ENCODE measurements at regions not wholly inside any gene's neighbourhood (a gene's known extent, or its start where the extent isn't known, plus 50 kb on each side); places are given as distances from the start of the nearest gene placed in this dataset.
A peak's percentile ranks its signal among the peaks of the same experiment; 100 is the strongest.

DNA sequence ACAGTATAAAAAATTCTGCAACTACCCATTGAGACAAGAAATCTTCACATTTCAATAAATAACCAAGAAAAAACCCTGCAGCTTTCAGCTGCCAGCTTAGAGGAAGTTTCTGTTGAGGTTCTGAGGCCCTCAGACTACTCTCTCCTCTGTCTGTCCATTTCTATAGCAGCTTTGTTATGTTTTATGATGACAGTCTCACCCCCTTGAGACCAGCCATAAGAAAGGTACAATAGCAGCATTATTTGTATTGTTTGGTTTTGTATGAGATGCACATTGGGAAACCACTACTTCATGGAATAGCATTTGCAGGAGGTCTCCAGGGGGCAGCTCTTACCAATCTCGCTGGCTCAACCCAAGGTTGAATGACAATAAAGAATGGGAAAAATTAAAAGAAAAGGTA is 334.6 kb upstream of the VRK2 start:
- no peak for TF ChIP-seq POLR2A (IDR thresholded peaks at IDR 0.05)
- TF ChIP-seq, protein P1, sequence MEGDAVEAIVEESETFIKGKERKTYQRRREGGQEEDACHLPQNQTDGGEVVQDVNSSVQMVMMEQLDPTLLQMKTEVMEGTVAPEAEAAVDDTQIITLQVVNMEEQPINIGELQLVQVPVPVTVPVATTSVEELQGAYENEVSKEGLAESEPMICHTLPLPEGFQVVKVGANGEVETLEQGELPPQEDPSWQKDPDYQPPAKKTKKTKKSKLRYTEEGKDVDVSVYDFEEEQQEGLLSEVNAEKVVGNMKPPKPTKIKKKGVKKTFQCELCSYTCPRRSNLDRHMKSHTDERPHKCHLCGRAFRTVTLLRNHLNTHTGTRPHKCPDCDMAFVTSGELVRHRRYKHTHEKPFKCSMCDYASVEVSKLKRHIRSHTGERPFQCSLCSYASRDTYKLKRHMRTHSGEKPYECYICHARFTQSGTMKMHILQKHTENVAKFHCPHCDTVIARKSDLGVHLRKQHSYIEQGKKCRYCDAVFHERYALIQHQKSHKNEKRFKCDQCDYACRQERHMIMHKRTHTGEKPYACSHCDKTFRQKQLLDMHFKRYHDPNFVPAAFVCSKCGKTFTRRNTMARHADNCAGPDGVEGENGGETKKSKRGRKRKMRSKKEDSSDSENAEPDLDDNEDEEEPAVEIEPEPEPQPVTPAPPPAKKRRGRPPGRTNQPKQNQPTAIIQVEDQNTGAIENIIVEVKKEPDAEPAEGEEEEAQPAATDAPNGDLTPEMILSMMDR (IDR thresholded peaks at IDR 0.05) = no peak
- Histone ChIP-seq H3K36me3 (no peaks in the 10 kb centered on the region), H3K4me1 (no peaks in the 10 kb centered on the region), H3K4me3 (no peak overlapping the region), H3K27ac (no peak overlapping the region), H3K27me3 (no peaks in the 10 kb centered on the region), H3K9me3 (no peaks in the 10 kb centered on the region)
- DNase-seq = no peak

DNA sequence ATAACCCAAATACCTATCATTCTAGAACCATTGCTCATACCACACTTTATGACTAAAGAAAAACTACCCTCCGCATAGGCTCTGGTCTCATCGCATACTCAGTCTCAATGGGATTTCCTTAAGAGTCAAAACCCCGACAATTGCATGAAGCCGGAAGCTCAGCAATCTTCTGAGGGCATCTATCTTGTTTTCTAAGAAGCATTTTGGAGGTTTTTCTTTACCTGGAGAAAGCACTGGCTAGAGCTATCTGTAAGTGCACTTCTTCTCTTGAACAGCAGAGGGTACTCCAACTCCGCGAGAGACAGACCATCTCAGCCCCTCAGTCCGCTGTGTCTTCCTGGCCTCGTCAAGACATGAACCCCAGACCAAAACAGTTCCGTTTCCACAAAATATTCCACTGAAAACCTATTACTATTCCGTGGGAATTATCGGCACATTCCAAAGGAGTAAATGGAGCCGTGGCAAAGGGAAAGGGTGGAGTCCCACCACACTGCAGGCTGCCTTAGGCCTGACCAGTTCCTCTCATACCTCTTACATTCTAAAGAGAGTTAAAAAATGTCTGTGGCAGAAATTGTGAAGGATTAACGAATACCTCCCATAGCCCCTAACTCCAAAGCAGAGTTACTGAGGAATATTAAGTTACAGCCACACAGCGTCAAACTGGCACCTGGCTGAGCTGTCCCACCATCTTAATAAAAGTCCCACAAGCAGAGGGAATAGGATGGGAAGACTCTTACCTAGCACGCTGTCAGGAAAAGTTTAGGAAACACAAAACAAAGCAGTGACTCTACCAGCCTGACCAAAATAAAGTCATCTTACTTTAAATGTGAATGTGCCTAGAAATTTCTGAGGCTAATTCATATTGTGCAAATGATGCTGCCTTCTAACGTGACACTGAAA is 325.6 kb upstream of the VRK2 start:
- H3K27me3 ChIP-seq = no peaks in the 10 kb centered on the region
- no peak for TF ChIP-seq POLR2A (IDR thresholded peaks at IDR 0.05)
- TF ChIP-seq, protein P1 (IDR thresholded peaks at IDR 0.05) = peak; percentile 28 to 71 (median 36)
- no peaks in the 10 kb centered on the region for H3K36me3 ChIP-seq
- DNase-seq = peak in 2 of 3 donors; percentile 17 to 48
- H3K27ac ChIP-seq = no peak overlapping the region
- no peaks in the 10 kb centered on the region for H3K9me3 ChIP-seq
- peak overlapping the region in 1 of 4 donors; percentile 7 for H3K4me3 ChIP-seq
- no peaks in the 10 kb centered on the region for H3K4me1 ChIP-seq

DNA sequence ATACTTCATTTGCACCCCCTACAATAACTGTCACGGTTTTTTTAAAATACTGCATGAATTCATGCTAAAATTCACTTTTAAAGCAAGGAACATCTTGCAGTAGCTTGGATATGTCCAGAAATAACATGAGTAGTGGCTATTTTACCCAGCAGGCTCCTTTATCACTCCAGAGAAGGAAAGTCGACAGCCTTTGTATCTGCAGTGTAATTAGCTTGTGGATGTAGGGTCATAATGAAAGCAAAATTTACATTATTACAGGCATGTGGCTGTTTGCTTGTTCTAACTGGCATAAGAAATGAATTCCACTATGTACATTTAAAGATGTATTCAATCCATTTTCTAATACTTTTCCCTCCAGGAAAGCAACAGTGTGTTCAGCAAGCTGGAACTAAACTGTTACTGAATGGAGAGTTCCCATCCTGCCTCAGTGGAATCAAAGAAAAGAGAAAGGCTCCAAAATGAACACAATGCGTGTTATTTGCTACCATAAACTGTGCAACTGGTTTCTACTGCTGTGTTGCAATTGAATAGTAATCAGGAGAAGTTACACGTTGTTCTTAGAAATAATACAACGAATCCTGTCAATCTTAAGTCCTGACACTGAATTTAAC is 321.2 kb upstream of the VRK2 start:
- no peak for TF ChIP-seq POLR2A (IDR thresholded peaks at IDR 0.05)
- TF ChIP-seq, protein P1 (IDR thresholded peaks at IDR 0.05) = no peak
- Histone ChIP-seq H3K4me3 (no peak overlapping the region), H3K27ac (no peak overlapping the region), H3K4me1 (no peaks in the 10 kb centered on the region), H3K27me3 (no peaks in the 10 kb centered on the region), H3K9me3 (no peaks in the 10 kb centered on the region), H3K36me3 (no peaks in the 10 kb centered on the region)
- DNase-seq = no peak

DNA sequence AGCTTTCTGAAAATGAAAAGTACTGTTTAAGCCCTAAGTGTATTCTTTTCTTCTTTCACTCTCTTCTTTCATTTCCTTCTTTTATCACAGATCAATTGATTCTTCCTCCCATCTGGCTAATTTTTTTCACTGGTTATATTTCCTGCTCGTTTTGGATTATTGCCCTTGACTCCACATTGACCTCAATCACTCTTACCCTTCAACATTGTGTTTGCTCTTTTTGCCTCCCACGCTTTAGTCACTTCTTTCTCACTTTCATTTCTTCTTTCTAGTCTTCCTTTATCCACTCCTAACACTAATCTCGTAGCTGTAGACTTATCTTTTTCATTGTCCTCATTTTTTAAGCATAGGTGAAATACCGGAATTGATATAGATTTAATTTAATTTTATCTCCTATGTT is 320.3 kb upstream of the VRK2 start:
- Histone ChIP-seq H3K36me3 (no peaks in the 10 kb centered on the region), H3K27ac (no peak overlapping the region), H3K9me3 (no peaks in the 10 kb centered on the region), H3K4me1 (no peaks in the 10 kb centered on the region), H3K27me3 (no peaks in the 10 kb centered on the region), H3K4me3 (no peak overlapping the region)
- DNase-seq = no peak
- TF ChIP-seq POLR2A (IDR thresholded peaks at IDR 0.05) = no peak
- TF ChIP-seq, protein P1 (IDR thresholded peaks at IDR 0.05) = no peak

DNA sequence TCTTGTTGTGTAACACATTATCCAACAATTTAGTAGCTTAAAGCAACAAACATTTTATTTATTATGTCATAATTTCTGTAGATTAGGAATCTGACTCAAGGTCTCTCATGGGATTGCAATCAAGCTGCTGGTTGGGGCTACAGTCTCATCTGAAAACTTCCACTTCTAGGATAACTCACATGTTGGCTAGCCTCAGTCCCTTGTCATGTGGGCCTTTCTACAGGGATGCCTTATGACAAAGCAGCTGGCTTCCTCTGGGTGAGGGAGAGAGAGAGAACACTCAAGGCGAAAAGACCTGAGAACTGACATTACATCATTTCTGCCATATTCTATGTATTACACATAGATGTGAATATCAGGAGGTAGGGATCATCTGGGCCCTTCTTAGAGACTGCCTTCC is 317.9 kb upstream of the VRK2 start:
- H3K27ac ChIP-seq = no peak overlapping the region
- DNase-seq = no peak
- TF ChIP-seq, protein P1 (IDR thresholded peaks at IDR 0.05) = no peak
- TF ChIP-seq POLR2A (IDR thresholded peaks at IDR 0.05) = no peak
- H3K36me3 ChIP-seq = no peaks in the 10 kb centered on the region
- H3K9me3 ChIP-seq = no peaks in the 10 kb centered on the region
- no peak overlapping the region for H3K4me3 ChIP-seq
- no peaks in the 10 kb centered on the region for H3K27me3 ChIP-seq
- H3K4me1 ChIP-seq = no peaks in the 10 kb centered on the region
